ENCODE measurements at regions not wholly inside any gene's neighbourhood (a gene's known extent, or its start where the extent isn't known, plus 50 kb on each side); places are given as distances from the start of the nearest gene placed in this dataset.

GRCh38 chr20:22499515-22500166 lies 84.7 kb downstream of the FOXA2 start:
- TF ChIP-seq TAF1 (IDR thresholded peaks at IDR 0.05; ENCODE audit: low read depth, low read length), result no peak
- TF ChIP-seq POLR2A (IDR thresholded peaks at IDR 0.05; ENCODE audit: low read depth, low read length), result no peak
- no peak for TF ChIP-seq POLR2AphosphoS5 (IDR thresholded peaks at IDR 0.05; ENCODE audit: low read depth, low read length)
